GM19438 (cell line): ENCODE measurements at regions not wholly inside any gene's neighbourhood (a gene's known extent, or its start where the extent isn't known, plus 50 kb on each side); places are given as distances from the start of the nearest gene placed in this dataset.
"Not testable (repeated sequence)": the region's sequence is repeated elsewhere in the genome, so short reads cannot be mapped to it uniquely, and the experiment has no call there.

Experiments used
- ATAC-seq: cut with Tn5 transposase; IDR thresholded peaks from one replicate; pipeline ENCODE4 v1.9.1; 2021; ENCODE audit warnings: low read depth; ENCODE audit not compliant: unreplicated experiment

GRCh38 chr6:141790921-141791320 is 341.8 kb upstream of the GJE1 start:
- no peak for ATAC-seq

- no peak for ATAC-seq
Measured at GRCh38 chr6:141788096-141788495, 344.6 kb upstream of the GJE1 start.

GRCh38 chr6:141783585-141783984 is 349.1 kb upstream of the GJE1 start:
- no peak for ATAC-seq

GRCh38 chr6:141780296-141780695 is 352.4 kb upstream of the GJE1 start:
- ATAC-seq: no peak

- no peak for ATAC-seq
Measured at GRCh38 chr6:141764388-141764787, 368.3 kb upstream of the GJE1 start.

GRCh38 chr6:141758430-141758829 is 374.3 kb upstream of the GJE1 start:
- ATAC-seq: no peak

- ATAC-seq: no peak
Measured at GRCh38 chr6:141753180-141753579, 379.5 kb upstream of the GJE1 start.

- peak; percentile 90 for ATAC-seq
Measured at GRCh38 chr6:141752677-141753076, 380.0 kb upstream of the GJE1 start.

GRCh38 chr6:141746324-141746723 is 386.4 kb upstream of the GJE1 start:
- not testable (repeated sequence) for ATAC-seq

- ATAC-seq: no peak
Measured at GRCh38 chr6:141744971-141745370, 387.8 kb upstream of the GJE1 start.

- no peak for ATAC-seq
Measured at GRCh38 chr6:141744194-141744925, 388.4 kb upstream of the GJE1 start.

GRCh38 chr6:141736104-141736503 is 396.6 kb upstream of the GJE1 start:
- no peak for ATAC-seq

GRCh38 chr6:141735126-141735525 is 397.6 kb upstream of the GJE1 start:
- ATAC-seq: no peak

GRCh38 chr6:141734071-141734840 is 398.5 kb upstream of the GJE1 start:
- no peak for ATAC-seq

GRCh38 chr6:141729146-141729545 is 403.6 kb upstream of the GJE1 start:
- ATAC-seq: no peak

- ATAC-seq: no peak
Measured at GRCh38 chr6:141728330-141728729, 404.4 kb upstream of the GJE1 start.

- ATAC-seq: no peak
Measured at GRCh38 chr6:141726248-141726647, 406.5 kb upstream of the GJE1 start.

GRCh38 chr6:141724731-141725130 is 408.0 kb upstream of the GJE1 start:
- no peak for ATAC-seq

- ATAC-seq: no peak
Measured at GRCh38 chr6:141719476-141719875, 413.2 kb upstream of the GJE1 start.

- ATAC-seq: no peak
Measured at GRCh38 chr6:141705431-141705830, 427.3 kb upstream of the GJE1 start.

GRCh38 chr6:141704151-141704550 is 428.6 kb upstream of the GJE1 start:
- no peak for ATAC-seq

GRCh38 chr6:141701732-141702131 is 431.0 kb upstream of the GJE1 start:
- no peak for ATAC-seq
